ENCODE measurements at regions not wholly inside any gene's neighbourhood (a gene's known extent, or its start where the extent isn't known, plus 50 kb on each side); places are given as distances from the start of the nearest gene placed in this dataset.

DNA sequence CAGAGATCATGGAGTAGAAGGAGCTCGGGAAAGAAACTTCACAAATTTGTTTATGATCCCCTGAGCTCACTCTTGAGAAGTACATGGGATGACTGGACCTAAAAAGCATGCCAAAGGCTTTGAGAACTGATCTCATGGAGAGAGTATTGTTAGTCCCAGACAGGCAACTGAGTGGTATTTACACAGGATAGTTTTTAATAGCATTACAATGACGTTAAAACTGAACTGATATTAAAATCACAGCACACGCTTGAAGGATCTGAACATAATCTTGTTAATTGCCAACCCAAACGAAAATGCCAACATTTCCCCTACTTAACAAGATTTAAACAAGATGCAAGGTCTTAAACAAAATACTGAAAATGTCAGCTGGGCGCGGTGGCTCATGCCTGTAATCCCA lies 113.2 kb upstream of the NLGN1 start:
- TF ChIP-seq, protein P1, sequence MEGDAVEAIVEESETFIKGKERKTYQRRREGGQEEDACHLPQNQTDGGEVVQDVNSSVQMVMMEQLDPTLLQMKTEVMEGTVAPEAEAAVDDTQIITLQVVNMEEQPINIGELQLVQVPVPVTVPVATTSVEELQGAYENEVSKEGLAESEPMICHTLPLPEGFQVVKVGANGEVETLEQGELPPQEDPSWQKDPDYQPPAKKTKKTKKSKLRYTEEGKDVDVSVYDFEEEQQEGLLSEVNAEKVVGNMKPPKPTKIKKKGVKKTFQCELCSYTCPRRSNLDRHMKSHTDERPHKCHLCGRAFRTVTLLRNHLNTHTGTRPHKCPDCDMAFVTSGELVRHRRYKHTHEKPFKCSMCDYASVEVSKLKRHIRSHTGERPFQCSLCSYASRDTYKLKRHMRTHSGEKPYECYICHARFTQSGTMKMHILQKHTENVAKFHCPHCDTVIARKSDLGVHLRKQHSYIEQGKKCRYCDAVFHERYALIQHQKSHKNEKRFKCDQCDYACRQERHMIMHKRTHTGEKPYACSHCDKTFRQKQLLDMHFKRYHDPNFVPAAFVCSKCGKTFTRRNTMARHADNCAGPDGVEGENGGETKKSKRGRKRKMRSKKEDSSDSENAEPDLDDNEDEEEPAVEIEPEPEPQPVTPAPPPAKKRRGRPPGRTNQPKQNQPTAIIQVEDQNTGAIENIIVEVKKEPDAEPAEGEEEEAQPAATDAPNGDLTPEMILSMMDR (conservative IDR thresholded peaks at IDR 0.05; ENCODE audit: low read depth, low read length) = no peak
- H3K4me2 ChIP-seq = no peak overlapping the region
- H2AFZ ChIP-seq (ENCODE audit: low read depth) = no peak overlapping the region
- no peaks in the 10 kb centered on the region for H3K79me2 ChIP-seq (ENCODE audit: insufficient read depth, low read depth)
- H3K27ac ChIP-seq = no peak overlapping the region
- no peak overlapping the region for H3K4me3 ChIP-seq (IDR thresholded peaks at IDR 0.05; ENCODE audit: insufficient read depth, low read depth, low read length)
- H3K4me1 ChIP-seq (ENCODE audit: low read depth, poor library complexity, severe bottlenecking) = no peaks in the 10 kb centered on the region
- H3K27me3 ChIP-seq (ENCODE audit: insufficient read depth, low read depth) = no peaks in the 10 kb centered on the region
- no peaks in the 10 kb centered on the region for H4K20me1 ChIP-seq (ENCODE audit: insufficient read depth)
- no peaks in the 10 kb centered on the region for H3K36me3 ChIP-seq (ENCODE audit: insufficient read depth)
- H3K9ac ChIP-seq = no peak overlapping the region

DNA sequence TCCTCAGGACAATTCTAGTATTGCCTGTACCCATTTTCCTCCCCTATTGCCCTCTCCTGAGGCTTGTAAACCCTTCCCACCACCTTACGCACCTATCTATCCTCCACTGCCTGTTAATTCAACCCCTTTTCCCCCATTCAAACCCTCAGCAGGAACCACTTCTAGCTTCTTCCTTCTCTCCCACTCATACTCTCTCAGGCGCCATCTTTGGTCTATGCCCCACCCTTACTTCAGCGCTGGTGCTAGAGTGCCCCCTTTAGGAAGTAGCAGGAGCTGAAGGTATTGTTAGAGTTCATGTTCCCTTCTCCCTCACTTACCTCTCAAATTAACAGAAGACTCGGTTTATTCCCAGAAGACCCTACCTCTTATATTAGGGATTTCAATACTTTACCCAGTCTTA lies 121.8 kb upstream of the NLGN1 start:
- H3K27me3 ChIP-seq (ENCODE audit: insufficient read depth, low read depth) = no peaks in the 10 kb centered on the region
- H3K4me1 ChIP-seq (ENCODE audit: low read depth, poor library complexity, severe bottlenecking) = no peaks in the 10 kb centered on the region
- no peaks in the 10 kb centered on the region for H4K20me1 ChIP-seq (ENCODE audit: insufficient read depth)
- H3K79me2 ChIP-seq (ENCODE audit: insufficient read depth, low read depth) = no peaks in the 10 kb centered on the region
- H3K27ac ChIP-seq = no peak overlapping the region
- H2AFZ ChIP-seq (ENCODE audit: low read depth) = no peak overlapping the region
- no peak overlapping the region for H3K4me3 ChIP-seq (IDR thresholded peaks at IDR 0.05; ENCODE audit: insufficient read depth, low read depth, low read length)
- no peak overlapping the region for H3K4me2 ChIP-seq
- no peak overlapping the region for H3K9ac ChIP-seq
- H3K36me3 ChIP-seq (ENCODE audit: insufficient read depth) = no peaks in the 10 kb centered on the region
- TF ChIP-seq, protein P1 (conservative IDR thresholded peaks at IDR 0.05; ENCODE audit: low read depth, low read length) = no peak

GRCh38 chr3:173273838-173274237 lies 123.7 kb upstream of the NLGN1 start:
- no peaks in the 10 kb centered on the region for H3K79me2 ChIP-seq (ENCODE audit: insufficient read depth, low read depth)
- H3K4me1 ChIP-seq (ENCODE audit: low read depth, poor library complexity, severe bottlenecking) = no peaks in the 10 kb centered on the region
- H2AFZ ChIP-seq (ENCODE audit: low read depth) = no peak overlapping the region
- no peak overlapping the region for H3K4me2 ChIP-seq
- H4K20me1 ChIP-seq (ENCODE audit: insufficient read depth) = no peaks in the 10 kb centered on the region
- H3K27ac ChIP-seq = no peak overlapping the region
- H3K36me3 ChIP-seq (ENCODE audit: insufficient read depth) = no peaks in the 10 kb centered on the region
- H3K27me3 ChIP-seq (ENCODE audit: insufficient read depth, low read depth) = no peaks in the 10 kb centered on the region
- no peak overlapping the region for H3K9ac ChIP-seq
- TF ChIP-seq, protein P1 (conservative IDR thresholded peaks at IDR 0.05; ENCODE audit: low read depth, low read length) = no peak
- no peak overlapping the region for H3K4me3 ChIP-seq (IDR thresholded peaks at IDR 0.05; ENCODE audit: insufficient read depth, low read depth, low read length)

DNA sequence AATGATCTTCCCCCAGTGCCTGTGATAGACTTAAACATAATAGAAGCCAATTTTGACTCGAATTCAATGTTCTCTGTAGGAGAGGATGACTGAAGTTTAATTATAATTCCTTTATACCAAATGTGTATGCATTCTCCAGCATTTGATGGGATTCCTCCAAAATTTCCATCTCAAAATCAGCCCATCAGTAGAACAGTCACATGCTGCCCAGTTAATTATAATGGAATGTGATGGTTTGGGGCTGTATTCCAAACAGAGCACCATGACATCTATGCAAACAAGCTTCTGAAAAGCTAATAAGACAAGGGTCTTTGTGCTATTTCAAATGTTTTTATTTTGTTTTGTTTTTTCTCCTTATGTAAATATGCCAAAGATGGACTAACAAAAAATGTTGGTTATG lies 127.7 kb upstream of the SPATA16 start:
- no peaks in the 10 kb centered on the region for H4K20me1 ChIP-seq (ENCODE audit: insufficient read depth)

More for the DNA sequence above, 127.7 kb upstream of the SPATA16 start:
- TF ChIP-seq, protein P1 (conservative IDR thresholded peaks at IDR 0.05; ENCODE audit: low read depth, low read length) = no peak
- Histone ChIP-seq H3K9ac (no peak overlapping the region), H3K36me3 (ENCODE audit: insufficient read depth) (no peaks in the 10 kb centered on the region), H2AFZ (ENCODE audit: low read depth) (no peak overlapping the region), H3K27me3 (ENCODE audit: insufficient read depth, low read depth) (no peaks in the 10 kb centered on the region), H3K4me1 (ENCODE audit: low read depth, poor library complexity, severe bottlenecking) (no peaks in the 10 kb centered on the region), H3K4me2 (no peak overlapping the region), H3K79me2 (ENCODE audit: insufficient read depth, low read depth) (no peaks in the 10 kb centered on the region), H3K4me3 (IDR thresholded peaks at IDR 0.05; ENCODE audit: insufficient read depth, low read depth, low read length) (no peak overlapping the region), H3K27ac (no peak overlapping the region)
